ENCODE measurements at regions not wholly inside any gene's neighbourhood (a gene's known extent, or its start where the extent isn't known, plus 50 kb on each side); places are given as distances from the start of the nearest gene placed in this dataset.

- TF ChIP-seq PREB (CRISPR knock-in tag; IDR thresholded peaks at IDR 0.05; ENCODE audit: borderline replicate concordance) (no peak), SMAD4 (CRISPR knock-in tag; IDR thresholded peaks at IDR 0.05) (no peak), OVOL2 (CRISPR knock-in tag; IDR thresholded peaks at IDR 0.05; ENCODE audit: borderline replicate concordance) (no peak), USF1 (CRISPR knock-in tag; IDR thresholded peaks at IDR 0.05) (no peak), SOX15 (CRISPR knock-in tag; IDR thresholded peaks at IDR 0.05) (no peak), USF2 (CRISPR knock-in tag; IDR thresholded peaks at IDR 0.05) (no peak), ZNF671 (CRISPR knock-in tag; IDR thresholded peaks at IDR 0.05) (no peak), PRRX2 (CRISPR knock-in tag; IDR thresholded peaks at IDR 0.05) (no peak), TP53 (CRISPR knock-in tag; IDR thresholded peaks at IDR 0.05) (no peak), E2F1 (CRISPR knock-in tag; IDR thresholded peaks at IDR 0.05) (no peak), ATF6 (CRISPR knock-in tag; IDR thresholded peaks at IDR 0.05) (no peak)
Measured at GRCh38 chrX:143340190-143340589, 177.1 kb downstream of the SPANXN3 start (continued).

- Mint-ChIP-seq H3K9me3 (peaks cover 40% of the 10 kb centered on the region), H3K4me3 (no peak overlapping the region), H3K4me1 (no peaks in the 10 kb centered on the region), H3K27me3 (ENCODE audit: low read depth) (no peaks in the 10 kb centered on the region), H3K36me3 (peaks cover 18% of the 10 kb centered on the region), H3K27ac (no peak overlapping the region)
- ATAC-seq (no peak), DNase-seq (ENCODE audit: low spot score) (no peak)
- ChIA-PET CTCF (no interaction called here), POLR2A (no interaction called here)
- no peak for TF ChIP-seq HMGXB4 (CRISPR knock-in tag; IDR thresholded peaks at IDR 0.05)
- TF ChIP-seq OVOL2 (CRISPR knock-in tag; IDR thresholded peaks at IDR 0.05; ENCODE audit: borderline replicate concordance) = no peak
- no peak for TF ChIP-seq CBFB (CRISPR knock-in tag; IDR thresholded peaks at IDR 0.05; ENCODE audit: low read depth)
- TF ChIP-seq CREM (CRISPR knock-in tag; IDR thresholded peaks at IDR 0.05) = no peak
- no peak for TF ChIP-seq FOXP1 (CRISPR knock-in tag; IDR thresholded peaks at IDR 0.05; ENCODE audit: borderline replicate concordance)
- no peak for TF ChIP-seq ATF2 (CRISPR knock-in tag; IDR thresholded peaks at IDR 0.05; ENCODE audit: borderline replicate concordance, low read depth)
- TF ChIP-seq ZNF532 (CRISPR knock-in tag; IDR thresholded peaks at IDR 0.05; ENCODE audit: borderline replicate concordance) = no peak
- no peak for TF ChIP-seq IRF2 (CRISPR knock-in tag; IDR thresholded peaks at IDR 0.05; ENCODE audit: borderline replicate concordance, low read depth)
- TF ChIP-seq USF1 (CRISPR knock-in tag; IDR thresholded peaks at IDR 0.05) = no peak
- no peak for TF ChIP-seq ZNF281 (CRISPR knock-in tag; IDR thresholded peaks at IDR 0.05)
Measured at GRCh38 chrX:143336261-143336660, 181.0 kb downstream of the SPANXN3 start.

All from WTC11 (cell line).